GM21526 (cell line): ENCODE measurements at regions not wholly inside any gene's neighbourhood (a gene's known extent, or its start where the extent isn't known, plus 50 kb on each side); places are given as distances from the start of the nearest gene placed in this dataset.
"Not testable (repeated sequence)": the region's sequence is repeated elsewhere in the genome, so short reads cannot be mapped to it uniquely, and the experiment has no call there.

Experiments
- ATAC-seq: cut with Tn5 transposase; IDR thresholded peaks from one replicate; pipeline ENCODE4 v1.9.1; 2021; ENCODE audit warnings: moderate library complexity; ENCODE audit not compliant: unreplicated experiment, low FRiP score

DNA sequence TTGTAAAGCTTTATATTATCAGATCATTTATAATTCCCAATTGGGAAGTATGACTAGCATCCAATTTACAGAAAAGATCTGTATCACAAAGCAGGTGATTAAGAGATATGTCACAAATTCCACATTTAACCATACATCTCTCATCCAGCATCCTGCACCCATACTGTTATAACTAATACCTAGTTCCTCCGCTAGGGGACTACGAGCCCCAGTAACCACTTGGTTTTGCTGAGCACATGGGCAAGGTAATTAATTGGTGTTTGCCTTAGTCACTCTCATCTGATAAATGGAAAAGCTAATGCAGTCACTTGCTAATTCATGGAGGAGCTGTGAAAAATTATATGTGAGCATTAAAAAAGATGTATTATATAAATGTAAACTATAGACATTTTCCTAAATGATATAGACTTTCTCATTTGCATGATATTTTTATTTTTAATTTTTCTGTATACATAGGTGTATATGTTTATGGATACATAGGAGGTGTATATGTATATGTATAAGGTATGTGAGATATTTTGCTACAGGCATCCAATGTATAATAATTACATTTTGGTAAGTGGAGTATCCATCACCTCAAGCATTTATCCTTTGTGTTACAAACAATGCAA, 1031.8 kb downstream of the GALC start:
- ATAC-seq: no peak

DNA sequence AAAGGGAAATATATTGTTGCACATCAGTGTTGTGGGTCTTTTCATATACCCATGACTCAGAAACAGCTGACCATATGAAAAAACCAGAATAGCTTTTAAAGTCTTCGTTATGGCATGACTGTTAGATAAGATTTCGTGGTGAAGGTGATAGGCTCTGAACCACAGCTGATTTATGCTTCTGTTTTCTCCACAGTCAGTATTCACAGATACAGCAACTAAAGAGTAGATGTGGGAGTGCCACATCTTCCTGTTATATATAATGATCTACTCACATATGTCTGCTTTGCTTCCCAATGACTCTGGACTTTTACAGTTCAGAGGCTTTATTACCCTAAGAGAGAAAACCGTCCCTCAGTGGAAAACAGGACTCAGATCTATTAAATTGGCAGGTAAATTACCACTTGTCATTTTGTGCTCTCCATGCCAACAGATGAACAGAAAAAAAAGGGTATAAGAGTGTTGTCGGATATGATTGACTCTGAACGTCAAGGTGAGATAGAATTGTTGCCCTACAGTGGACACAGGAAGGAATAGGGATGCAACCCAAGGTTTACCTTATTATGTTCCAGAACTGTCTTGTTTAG, 1037.1 kb downstream of the GALC start:
- ATAC-seq: no peak

DNA sequence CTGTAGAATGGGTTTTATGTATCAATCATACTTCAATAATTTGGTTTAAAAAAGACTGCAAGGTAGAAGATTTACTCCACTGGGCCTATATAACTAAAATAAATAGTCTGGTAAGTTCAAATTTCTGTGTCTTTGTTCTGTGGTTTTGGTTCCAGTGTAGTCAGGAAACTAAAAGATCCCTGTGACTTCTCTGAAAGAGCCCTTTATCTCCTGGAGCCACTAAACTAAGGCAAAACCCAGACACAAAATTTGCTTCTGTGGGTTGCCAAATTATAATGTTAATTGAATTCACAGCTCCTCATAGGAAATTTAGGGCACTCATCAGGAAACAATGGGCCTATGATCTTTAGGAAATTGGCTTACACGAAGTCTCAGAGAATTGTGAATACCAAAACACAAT, 1038.4 kb downstream of the GALC start:
- ATAC-seq: no peak

DNA sequence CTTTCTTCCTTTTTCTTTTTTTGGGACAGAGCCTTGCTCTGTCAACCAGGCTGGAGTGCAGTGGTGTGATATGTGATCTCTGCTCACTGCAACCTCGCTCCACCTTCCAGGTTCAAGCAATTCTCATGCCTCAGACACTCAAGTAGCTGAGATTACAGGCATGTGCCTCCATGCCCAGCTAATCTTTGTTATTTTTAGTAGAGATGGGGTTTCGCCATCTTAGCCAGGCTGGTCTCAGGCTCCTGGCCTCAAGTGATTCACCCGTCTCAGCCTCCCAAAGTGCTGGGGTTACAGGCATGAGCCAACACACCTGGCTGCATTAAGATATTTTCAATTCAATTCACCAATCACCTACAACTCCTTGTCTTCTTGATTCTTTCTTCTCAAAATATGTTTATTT, 1046.5 kb downstream of the GALC start:
- ATAC-seq: no peak

DNA sequence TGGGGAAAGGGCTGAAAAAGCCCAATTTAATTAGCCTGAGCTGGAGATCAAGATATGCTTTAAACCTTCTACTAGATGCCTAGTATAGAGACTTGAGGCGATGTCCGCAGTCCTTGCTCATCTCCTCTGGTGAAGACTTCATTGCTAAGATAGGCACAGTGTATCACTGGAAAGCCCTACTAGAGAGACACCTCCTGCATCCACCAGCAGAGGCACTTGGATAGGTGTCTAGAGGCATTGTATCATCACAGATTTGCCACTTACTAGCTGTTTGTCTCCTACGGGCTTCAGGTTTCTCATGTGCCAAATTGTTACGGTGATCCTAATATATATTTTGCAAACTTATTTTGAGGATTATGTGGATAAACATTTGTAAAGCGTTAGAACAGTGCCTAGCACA, 1048.5 kb downstream of the GALC start:
- ATAC-seq: no peak

DNA sequence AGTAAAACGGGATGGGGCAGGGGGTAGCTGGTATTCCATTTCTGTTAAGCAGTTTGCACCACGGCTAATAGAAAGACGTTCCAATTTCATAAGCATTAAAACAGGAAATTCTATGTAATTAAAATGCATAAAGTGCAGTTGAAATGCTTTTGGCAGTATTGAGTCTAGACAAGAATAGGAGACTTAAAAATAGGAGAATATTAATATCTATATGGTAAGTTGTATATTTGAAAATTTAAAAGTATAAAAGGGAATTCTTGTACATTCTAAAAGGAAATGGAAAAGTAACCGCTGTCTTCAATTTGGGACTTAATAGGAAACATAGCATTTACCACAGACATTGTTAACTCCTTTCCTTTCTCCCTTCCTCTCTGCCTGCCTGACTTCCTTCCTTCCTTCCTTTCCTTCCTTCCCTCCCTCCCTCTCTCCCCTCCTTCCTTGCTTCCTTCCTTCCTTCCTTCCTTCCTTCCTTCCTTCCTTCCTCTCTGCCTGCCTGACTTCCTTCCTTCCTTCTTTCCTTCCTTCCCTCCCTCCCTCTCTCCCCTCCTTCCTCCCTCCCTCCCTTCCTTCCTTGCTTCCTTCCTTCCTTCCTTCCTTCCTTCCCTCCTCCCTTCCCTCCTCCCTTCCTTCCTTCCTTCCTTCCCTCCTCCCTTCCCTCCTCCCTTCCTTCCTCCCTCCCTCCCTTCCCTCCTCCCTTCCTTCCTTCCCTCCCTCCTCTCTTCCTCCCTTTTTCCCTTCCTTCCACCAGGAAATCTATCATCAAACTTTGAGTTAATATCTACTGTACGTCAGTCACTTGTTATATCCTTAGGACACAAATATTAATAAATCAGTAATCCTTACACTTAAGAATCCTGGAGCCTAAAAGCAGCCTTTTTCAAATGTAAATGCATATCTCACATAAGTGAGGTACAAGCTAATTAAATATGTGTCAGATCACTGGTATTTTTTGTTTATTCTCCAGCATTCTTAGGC, 1049.3 kb downstream of the GALC start:
- no peak for ATAC-seq

DNA sequence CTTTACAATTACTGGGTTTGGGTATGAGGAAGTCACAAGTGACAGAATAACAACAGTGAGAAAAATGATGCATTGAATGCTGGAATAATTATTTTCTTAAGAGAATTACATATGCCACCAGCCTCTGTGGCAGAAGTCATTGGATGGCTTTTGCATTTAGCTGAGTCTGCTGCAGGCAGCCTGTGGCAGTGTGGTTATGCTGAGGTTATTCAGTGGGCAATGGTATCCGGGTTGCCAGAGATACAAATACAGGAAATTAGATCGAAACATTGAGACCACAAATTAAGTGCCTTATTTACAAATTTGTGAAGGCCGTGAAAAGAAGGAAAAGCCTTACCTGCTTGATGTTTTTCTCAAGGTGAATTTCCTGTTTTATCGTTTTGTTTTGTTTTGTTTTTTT, 1050.0 kb downstream of the GALC start:
- ATAC-seq: no peak

DNA sequence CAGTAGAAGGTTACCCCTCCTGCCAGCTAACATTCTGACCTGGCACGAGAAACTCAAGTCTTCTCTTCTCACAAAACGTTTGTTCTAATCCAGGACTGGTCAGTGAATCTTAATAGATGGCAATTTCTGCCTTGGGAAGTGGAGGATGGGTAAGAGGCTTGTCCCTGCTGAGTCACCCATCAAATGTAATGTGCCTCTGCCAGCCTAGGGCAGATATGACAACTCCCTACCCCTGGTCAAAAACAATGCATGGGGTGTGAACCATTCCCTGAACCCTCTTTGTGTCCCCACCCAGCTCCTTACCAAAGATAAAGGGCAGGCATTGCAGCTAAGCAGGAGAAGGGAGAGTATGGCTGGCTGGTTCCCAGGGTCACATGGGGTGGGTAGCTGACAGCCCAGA, 1052.9 kb downstream of the GALC start:
- no peak for ATAC-seq

DNA sequence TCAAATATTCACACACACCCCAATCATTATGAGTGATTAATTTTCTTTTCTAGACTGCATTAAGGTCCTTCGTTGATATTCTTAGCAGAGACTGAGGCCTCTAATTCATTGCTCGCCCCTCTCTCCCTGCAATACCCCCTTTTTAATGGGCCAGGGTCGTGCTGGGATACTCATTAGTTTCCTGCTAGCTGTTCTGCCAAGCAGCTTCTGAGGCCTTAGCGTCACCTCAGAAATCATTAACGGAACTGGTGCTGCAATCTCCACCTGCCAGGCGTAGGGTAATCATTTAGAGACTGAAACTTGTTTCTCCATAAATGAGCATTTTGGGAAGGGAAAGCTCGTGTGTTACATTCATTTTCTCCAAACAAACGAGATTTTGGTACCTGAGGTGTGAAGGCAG, 1054.7 kb downstream of the GALC start:
- no peak for ATAC-seq

DNA sequence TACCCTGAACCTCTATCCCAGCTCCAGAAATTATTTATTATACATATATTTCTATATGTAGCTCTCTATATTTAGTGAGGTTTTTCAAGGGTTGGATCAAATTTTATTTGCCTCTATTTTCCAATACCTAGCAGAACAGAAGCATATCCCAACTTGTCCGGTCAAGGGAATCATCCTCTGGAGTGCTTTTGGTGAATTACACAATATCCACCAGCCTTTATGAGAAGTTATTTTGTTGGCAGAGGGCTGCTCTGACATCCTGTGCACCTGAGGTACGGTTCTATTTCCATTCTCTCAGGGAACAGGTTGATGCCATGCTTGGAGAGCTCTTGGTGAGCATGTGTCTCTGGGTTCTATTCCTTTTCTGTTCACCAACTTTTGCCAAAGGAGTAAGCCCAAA, 1056.4 kb downstream of the GALC start:
- ATAC-seq: no peak

DNA sequence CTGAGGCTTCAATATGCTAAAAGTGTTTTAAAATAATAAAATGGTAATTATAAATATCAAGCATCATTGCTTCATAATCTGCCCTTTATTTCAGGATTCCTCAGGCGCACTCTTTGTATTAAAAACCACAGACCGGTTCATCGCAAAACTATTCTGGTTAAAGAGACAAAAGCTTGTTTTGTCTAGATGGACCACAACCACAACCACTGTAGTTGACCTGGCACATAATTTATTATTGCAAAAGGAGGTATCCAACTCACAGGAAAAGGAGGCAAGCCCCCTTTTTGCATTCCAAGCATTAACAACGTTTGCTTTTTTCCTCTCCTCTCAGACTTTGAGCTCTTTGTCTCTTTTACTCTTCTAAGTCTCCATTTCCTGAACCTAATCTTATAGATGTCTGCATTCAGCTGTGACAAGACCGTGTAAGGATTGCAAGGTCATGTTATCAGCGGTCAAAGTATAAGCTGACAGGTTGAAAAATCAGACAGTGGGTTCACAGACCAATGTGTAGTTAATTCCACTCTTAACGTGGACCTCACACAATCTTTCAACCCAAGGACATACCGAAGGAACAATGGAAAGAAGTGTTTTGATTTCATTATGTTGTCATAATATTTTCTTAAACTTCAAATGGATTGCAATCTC, 1057.6 kb downstream of the GALC start:
- ATAC-seq: no peak

DNA sequence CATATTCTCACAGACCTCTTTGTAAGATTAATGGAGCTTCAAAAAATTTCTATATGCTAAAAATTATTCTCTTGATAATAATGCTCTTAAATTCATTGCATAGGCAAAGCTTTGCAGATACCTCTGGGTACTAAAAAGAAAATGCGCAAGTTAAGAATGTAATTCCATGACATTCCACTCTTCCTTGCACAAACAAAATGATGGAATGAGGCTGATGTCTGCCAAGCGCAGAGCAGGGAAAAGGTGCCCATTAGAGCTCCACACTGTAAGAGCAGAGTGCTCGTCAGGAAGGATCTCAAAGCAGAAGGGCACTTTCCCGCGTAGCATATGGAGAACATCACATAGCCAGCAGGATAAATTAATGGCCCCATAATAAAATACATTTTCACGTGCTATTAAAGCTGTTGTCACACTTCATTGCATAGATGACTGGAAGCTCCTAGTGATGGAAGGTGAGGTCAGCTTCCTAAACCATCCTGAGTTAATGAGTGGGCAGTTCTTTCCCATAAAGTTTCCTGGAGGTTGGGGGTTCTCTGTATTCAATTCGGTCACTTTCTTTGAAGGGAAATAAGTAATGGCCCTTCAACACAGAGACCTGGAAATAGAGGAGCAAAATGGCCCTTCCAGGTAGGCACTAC, 1058.9 kb downstream of the GALC start:
- no peak for ATAC-seq

DNA sequence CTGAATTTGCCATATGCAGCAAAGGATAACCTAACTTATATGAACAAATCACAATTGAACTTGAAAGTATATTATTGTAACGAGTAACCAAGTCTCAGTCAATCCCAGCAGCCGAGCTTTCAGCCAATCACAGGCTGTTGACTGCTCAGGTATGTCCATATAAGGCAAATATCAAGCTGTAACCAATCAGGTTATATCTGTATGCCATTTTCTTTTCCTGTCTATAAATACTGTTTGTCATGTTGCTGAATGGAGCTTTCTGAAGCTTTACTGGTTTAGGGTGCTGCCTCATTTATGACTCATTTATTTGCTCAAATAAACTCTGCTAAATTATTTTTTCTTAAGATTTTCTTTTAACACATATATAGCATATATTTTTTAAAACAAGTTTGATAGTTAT, 1059.5 kb downstream of the GALC start:
- ATAC-seq: no peak

DNA sequence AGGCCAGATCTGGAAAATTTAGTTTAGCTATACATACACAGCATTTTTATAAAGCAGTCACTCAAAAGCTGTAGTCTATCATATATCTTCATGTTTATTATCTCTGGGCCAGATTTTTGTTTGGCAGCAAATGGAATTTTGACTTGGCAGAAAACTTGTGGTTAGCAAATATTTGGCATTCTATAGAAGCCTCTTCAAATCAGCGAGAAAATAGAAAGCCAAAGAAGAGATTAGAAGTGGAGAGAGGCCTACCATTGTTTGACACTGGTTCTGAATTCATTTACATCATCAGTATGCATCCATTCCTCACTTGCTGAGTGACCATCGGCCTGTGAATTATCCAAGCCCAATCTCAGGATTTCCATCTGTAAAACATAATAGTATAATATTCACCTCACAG, 1077.6 kb downstream of the GALC start:
- ATAC-seq: no peak

DNA sequence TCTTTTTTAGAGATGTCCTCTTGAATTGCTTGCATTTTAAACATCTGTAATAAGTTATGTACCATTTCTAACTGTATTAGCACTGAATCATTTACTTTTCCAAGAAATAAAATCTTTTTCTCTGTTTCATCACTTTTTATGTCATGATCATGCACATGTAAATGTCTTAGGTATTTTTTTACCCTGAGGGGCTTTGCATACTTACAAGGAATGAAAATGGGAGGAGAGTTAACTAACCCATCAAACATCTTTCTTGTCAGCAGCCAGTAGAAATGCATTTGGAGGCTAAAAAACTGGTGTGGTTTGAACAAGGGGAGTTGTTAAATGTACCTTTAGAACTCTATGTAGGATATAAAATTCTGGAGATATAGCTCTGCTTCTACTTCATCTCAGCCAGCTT, 1080.3 kb downstream of the GALC start:
- ATAC-seq: no peak

DNA sequence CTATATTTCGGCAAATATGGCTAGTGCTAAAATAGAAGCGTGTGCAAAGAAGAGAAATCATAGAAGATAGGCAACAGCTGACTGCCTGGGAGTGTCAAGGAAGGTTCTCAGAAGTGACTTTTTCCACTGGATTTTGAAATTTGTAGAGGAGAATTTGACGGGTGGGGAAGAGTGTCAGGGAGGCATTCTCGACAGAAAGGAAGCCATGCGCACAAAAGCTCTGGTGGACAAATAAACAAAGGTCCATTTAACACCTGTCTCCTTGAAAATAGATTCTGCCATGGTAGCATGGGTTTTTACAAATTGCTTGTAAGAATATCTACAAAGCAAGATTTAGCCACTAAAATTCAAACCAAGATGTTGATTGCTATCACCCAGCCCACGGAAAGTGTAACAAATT, 1081.5 kb downstream of the GALC start:
- ATAC-seq: no peak

DNA sequence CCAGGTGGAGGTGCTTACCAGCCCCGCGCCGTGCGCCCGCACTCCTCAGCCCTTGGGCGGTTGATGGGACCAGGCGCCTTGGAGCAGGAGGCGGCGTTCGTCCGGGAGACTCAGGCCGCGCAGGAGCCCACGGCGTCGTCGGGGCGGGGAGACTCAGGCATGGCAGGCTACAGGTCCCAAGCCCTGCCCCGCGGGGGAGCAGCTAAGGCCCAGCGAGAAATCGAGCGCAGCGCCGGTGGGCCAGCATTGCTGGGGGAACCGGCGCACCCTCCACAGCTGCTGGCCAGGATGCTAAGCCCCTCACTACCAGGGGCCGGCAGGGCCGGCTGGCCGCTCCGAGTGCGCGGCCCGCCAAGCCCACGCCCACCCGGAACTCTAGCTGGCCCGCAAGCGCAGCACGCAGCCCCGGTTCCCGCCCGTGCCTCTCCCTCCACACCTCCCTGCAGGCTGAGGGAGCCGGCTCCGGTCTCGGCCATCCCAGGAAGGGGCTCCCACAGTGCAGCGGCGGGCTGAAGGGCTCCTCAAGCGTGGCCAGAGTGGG, 1087.5 kb downstream of the GALC start:
- ATAC-seq: not testable (repeated sequence)

DNA sequence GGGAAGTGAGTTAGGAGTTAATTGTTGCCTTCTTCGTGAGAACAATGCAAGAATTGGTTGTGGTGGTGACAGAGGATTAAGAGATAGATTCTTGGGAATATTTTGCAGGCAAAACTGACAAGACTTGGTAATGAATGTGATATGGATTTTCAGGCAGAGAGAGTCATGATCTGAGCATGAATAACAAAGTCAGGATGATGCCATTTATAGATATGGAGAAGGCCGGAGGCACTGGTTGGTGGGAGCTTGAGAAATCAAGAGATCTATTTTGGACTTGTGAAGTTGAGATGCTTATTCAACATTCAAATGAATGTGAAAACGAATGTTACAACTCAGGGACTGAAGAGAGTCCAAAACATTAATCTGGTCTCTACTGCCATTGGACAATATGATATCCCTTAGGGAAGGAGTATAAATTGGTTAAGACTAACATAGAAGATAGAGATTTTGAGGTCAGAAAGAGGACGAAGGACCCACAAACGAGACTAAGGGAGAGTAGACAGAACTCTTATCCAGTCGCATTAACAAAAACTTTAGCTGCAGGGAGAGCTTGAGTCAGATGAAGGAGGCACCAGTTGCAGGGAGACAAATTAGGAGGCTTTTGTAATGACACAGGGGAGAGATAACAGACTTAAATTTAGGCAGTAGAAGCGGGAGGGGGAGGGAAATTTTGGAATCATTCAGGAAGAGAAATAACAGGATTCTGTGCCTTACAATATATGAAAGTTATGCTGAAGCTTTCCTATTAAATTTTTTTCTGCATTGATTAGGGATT, 1090.6 kb downstream of the GALC start:
- no peak for ATAC-seq

DNA sequence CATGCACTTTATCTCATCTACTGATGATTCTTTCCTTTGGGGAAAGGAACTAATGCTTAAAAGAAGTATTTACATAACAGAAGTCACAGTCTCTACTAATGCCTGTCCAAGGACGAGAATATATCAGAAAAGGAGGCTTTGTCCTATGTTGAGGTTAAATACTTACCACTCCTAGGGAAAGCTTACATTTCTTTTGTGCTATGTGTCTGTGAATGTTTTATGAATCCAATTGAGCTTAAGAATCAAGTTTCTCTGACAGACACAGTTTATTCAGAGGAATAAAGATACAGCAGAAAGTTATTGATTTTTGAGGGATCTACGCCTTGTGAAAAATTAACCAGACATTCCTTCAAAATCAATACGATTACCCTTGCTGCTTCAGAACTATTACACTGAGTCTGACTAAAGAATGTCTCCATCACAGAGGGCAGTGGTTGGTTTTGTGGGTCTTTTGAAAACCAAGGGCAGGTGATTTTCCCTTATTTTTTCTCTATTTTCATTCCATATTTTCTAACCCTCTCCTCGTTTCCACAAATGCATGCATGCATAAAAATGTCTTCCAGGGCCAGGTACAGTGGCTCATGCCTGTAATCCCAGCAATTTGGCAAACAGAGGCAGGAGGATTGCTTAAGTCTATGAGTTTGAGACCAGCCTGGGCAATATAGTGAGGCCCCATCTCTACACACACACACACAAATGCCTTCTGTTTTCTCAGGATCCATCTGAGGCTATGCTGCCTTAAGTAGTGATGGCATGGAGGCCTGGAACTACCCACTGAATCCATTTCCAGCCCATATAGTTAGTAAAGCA, 1095.1 kb downstream of the GALC start:
- no peak for ATAC-seq
